ENCODE measurements at regions not wholly inside any gene's neighbourhood (a gene's known extent, or its start where the extent isn't known, plus 50 kb on each side); places are given as distances from the start of the nearest gene placed in this dataset.

DNA sequence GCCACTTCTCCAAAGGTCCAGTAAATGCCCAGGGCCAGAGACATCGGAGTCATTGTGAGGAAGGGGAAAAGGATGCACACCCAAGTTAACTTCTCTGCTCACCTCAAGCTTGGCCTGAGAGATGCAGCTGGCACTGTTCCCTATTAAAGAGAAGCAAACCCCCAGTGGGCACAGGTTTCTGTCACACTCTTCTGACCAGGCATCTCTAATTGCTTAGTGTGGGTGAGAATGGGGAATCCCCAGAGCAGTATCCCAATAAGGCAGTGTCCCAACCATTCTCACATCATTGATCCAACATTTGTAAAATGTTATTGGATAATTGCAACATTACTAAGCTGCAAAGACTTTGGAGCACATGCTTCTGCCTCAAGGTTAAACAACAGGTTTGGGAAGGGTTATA lies 232.3 kb downstream of the ADGRG6 start:
- TF ChIP-seq, protein P1, sequence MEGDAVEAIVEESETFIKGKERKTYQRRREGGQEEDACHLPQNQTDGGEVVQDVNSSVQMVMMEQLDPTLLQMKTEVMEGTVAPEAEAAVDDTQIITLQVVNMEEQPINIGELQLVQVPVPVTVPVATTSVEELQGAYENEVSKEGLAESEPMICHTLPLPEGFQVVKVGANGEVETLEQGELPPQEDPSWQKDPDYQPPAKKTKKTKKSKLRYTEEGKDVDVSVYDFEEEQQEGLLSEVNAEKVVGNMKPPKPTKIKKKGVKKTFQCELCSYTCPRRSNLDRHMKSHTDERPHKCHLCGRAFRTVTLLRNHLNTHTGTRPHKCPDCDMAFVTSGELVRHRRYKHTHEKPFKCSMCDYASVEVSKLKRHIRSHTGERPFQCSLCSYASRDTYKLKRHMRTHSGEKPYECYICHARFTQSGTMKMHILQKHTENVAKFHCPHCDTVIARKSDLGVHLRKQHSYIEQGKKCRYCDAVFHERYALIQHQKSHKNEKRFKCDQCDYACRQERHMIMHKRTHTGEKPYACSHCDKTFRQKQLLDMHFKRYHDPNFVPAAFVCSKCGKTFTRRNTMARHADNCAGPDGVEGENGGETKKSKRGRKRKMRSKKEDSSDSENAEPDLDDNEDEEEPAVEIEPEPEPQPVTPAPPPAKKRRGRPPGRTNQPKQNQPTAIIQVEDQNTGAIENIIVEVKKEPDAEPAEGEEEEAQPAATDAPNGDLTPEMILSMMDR (IDR thresholded peaks at IDR 0.05): no peak
- DNase-seq (no peak), ATAC-seq (no peak), FAIRE-seq (no peak)
- Histone ChIP-seq H3K27me3 (no peaks in the 10 kb centered on the region), H3K27ac (no peak overlapping the region), H3K36me3 (no peaks in the 10 kb centered on the region), H3K9me3 (no peaks in the 10 kb centered on the region), H3K4me3 (no peak overlapping the region), H3K4me1 (no peaks in the 10 kb centered on the region)
- whole genome bisulfite sequencing, 2 donors: 76 to 100% methylated on average over 1 of the region's 1 CpG
- intact Hi-C loops (cut with DNase I): no loop called here

DNA sequence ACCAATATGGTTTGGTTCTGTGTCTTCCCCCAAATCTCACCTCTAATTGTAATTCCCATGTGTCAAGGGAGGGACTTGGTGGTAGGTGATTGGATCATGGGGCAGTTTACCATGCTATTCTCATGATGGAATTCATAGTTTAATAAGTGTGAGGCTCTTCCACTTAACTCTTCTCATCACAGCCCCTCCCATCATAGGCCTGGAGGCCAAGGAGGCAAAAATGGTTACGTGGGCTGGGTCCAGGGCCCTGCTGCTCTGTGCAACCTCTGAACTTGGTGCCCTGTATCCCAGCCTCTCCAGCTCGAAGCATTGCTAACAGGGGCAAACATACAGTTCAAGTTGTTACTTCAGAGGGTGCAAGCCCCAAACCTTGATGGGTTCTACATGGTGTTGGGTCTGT lies 232.7 kb downstream of the ADGRG6 start:
- H3K4me1 ChIP-seq: no peaks in the 10 kb centered on the region
- H3K27me3 ChIP-seq: no peaks in the 10 kb centered on the region
- intact Hi-C loops (cut with DNase I): no loop called here
- TF ChIP-seq, protein P1 (IDR thresholded peaks at IDR 0.05): no peak
- WGBS, 2 donors: 48 to 57% methylated on average over 2 of the region's 2 CpGs
- FAIRE-seq: no peak
- ATAC-seq: no peak
- H3K36me3 ChIP-seq: no peaks in the 10 kb centered on the region
- no peak overlapping the region for H3K4me3 ChIP-seq
- no peak for DNase-seq
- no peak overlapping the region for H3K27ac ChIP-seq
- no peaks in the 10 kb centered on the region for H3K9me3 ChIP-seq

DNA sequence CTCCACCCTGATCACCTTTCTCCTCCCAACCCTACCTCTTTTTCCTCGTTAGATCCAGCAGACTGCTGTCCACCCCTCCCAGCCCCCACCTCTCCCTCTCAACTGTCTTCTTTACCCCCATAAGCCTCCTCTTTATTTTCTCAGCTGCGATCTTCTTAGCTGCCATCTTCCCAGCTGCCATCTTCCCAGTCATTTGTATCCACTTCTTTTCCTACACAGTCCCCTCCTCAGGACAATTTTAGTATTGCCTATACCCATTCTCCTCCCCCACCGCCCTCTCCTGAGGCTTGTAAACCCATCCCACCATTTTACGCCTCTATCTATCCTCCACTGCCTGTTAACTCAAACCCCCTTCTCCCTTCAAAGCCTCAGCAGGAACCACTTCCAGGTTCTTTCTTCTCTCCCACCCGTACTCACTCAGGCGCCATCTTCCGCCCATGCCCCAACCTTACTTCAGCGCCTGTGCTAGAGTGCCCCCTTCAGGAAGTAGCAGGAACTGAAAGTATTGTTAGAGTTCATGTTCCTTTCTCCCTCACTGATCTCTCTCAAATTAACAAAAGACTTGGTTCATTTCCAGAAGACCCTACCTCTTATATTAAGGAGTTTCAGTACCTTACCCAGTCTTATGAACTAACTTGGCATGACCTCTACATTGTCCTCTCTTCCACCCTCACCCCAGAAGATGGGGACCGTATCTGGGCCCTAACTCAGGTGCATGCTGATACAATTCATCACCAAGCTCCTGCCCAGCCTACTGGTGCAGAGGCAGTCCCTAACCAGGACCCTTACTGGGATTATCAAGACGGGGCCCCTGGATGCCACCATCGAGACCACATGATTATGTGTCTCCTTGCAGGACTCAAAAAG lies 236.0 kb downstream of the ADGRG6 start:
- 55 to 69% methylated on average over 11 of the region's 11 CpGs for WGBS, 2 donors
- FAIRE-seq: no peak
- H3K27me3 ChIP-seq: no peaks in the 10 kb centered on the region

DNA sequence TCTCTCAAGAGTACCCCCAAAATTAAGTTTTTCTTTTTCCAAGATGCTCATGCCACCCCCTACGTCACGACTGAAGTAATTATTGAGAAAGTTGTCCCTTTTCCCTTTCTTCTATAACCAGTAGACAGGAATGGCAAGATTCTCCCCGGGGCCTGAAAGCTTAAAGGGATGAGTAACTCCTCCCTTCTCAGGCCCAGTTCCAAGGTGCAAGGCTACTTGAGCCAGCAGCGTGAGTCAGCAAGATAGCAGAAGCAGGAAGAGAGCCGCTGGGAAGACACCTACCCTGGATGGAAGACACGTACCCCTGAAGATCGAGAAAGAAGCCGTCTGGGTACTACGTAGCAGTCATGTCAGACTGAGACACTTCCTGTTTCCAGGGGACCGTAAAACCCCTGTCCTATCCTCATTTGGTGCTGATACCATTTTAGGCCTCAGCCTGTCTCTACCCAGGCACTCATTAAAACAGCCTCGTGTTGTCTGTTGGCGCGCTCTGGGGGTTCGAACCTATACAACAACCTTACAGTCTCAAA lies 241.0 kb downstream of the ADGRG6 start:
- DNase-seq: no peak
- H3K27me3 ChIP-seq: no peaks in the 10 kb centered on the region
- H3K4me1 ChIP-seq: no peaks in the 10 kb centered on the region
- H3K36me3 ChIP-seq: no peaks in the 10 kb centered on the region
- WGBS, 2 donors: 77 to 86% methylated on average over 14 of the region's 14 CpGs
- no peak for FAIRE-seq
- H3K27ac ChIP-seq: no peak overlapping the region
- no peaks in the 10 kb centered on the region for H3K9me3 ChIP-seq
- intact Hi-C loops (cut with DNase I): no loop called here
- TF ChIP-seq, protein P1 (IDR thresholded peaks at IDR 0.05): no peak
- no peak overlapping the region for H3K4me3 ChIP-seq
- ATAC-seq: peak in 1 of 4 donors; percentile 30

More for the DNA sequence above, 236.0 kb downstream of the ADGRG6 start:
- no peaks in the 10 kb centered on the region for H3K4me1 ChIP-seq
- TF ChIP-seq, protein P1 (IDR thresholded peaks at IDR 0.05): no peak
- intact Hi-C loops (cut with DNase I): no loop called here
- no peak overlapping the region for H3K4me3 ChIP-seq
- DNase-seq (no peak), ATAC-seq (no peak)
- H3K9me3 ChIP-seq: no peaks in the 10 kb centered on the region
- H3K27ac ChIP-seq: no peak overlapping the region
- H3K36me3 ChIP-seq: no peaks in the 10 kb centered on the region

DNA sequence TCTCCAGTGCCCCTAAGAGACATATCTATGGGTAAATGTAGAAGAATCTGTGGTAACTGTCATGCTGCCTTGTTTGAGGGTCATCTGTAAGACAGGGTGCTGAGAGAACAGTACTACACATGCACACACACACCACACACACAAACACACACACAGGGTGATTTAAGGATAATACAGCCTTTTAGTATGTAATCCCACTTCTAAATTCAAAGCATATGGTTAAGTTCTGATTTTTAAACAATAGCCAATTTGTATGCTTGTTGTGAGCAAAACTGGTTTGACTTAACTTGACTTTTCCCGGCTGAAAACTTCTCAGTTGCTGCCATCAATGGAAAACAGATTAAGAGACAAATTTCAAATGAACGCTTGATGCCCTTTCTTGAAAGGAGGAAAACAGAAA lies 241.8 kb downstream of the ADGRG6 start:
- WGBS, 2 donors: 40 to 67% methylated on average over 2 of the region's 2 CpGs
- H3K9me3 ChIP-seq: no peaks in the 10 kb centered on the region
- no peaks in the 10 kb centered on the region for H3K4me1 ChIP-seq
- intact Hi-C loops (cut with DNase I): no loop called here
- ATAC-seq (no peak), DNase-seq (no peak), FAIRE-seq (no peak)
- H3K27me3 ChIP-seq: no peaks in the 10 kb centered on the region
- no peaks in the 10 kb centered on the region for H3K36me3 ChIP-seq
- no peak overlapping the region for H3K27ac ChIP-seq
- TF ChIP-seq, protein P1 (IDR thresholded peaks at IDR 0.05): no peak
- no peak overlapping the region for H3K4me3 ChIP-seq
